ENCODE measurements at regions not wholly inside any gene's neighbourhood (a gene's known extent, or its start where the extent isn't known, plus 50 kb on each side); places are given as distances from the start of the nearest gene placed in this dataset.

DNA sequence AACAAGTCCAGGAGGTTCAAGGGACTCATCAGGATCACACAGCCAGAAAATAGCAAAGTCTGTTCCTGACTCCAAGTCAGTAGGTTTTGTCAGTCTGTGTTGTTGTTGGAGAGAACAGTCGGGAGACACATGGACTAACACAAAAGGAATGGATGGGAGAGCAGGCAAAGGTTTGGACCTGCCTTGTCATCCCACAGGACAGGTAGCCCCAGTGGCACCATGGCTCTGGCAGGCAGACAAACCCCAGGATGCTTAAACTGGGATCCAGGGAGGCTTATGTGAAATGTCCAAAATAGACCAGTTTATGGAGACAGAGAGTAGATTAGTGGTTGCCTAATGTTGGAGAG, 201.6 kb upstream of the NAV2 start:
- TF ChIP-seq, protein P1, sequence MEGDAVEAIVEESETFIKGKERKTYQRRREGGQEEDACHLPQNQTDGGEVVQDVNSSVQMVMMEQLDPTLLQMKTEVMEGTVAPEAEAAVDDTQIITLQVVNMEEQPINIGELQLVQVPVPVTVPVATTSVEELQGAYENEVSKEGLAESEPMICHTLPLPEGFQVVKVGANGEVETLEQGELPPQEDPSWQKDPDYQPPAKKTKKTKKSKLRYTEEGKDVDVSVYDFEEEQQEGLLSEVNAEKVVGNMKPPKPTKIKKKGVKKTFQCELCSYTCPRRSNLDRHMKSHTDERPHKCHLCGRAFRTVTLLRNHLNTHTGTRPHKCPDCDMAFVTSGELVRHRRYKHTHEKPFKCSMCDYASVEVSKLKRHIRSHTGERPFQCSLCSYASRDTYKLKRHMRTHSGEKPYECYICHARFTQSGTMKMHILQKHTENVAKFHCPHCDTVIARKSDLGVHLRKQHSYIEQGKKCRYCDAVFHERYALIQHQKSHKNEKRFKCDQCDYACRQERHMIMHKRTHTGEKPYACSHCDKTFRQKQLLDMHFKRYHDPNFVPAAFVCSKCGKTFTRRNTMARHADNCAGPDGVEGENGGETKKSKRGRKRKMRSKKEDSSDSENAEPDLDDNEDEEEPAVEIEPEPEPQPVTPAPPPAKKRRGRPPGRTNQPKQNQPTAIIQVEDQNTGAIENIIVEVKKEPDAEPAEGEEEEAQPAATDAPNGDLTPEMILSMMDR (conservative IDR thresholded peaks at IDR 0.05; ENCODE audit: low read depth), result no peak
- DNase-seq (ENCODE audit: low spot score), result no peak
- POLR2A ChIA-PET (ENCODE audit: low non-redundant PET), result no interaction called here
- CTCF ChIA-PET, result no interaction called here
- no peak overlapping the region for H3K27ac ChIP-seq

GRCh38 chr11:19510468-19510867, 202.2 kb upstream of the NAV2 start:
- POLR2A ChIA-PET (ENCODE audit: low non-redundant PET), result no interaction called here
- CTCF ChIA-PET, result no interaction called here
- DNase-seq (ENCODE audit: low spot score), result no peak
- H3K27ac ChIP-seq, result no peak overlapping the region
- TF ChIP-seq, protein P1 (conservative IDR thresholded peaks at IDR 0.05; ENCODE audit: low read depth), result no peak

GRCh38 chr11:19509215-19509614, 203.4 kb upstream of the NAV2 start:
- H3K27ac ChIP-seq, result no peak overlapping the region
- ChIA-PET CTCF (no interaction called here), POLR2A (ENCODE audit: low non-redundant PET) (no interaction called here)
- DNase-seq (ENCODE audit: low spot score), result no peak
- TF ChIP-seq, protein P1 (conservative IDR thresholded peaks at IDR 0.05; ENCODE audit: low read depth), result no peak

DNA sequence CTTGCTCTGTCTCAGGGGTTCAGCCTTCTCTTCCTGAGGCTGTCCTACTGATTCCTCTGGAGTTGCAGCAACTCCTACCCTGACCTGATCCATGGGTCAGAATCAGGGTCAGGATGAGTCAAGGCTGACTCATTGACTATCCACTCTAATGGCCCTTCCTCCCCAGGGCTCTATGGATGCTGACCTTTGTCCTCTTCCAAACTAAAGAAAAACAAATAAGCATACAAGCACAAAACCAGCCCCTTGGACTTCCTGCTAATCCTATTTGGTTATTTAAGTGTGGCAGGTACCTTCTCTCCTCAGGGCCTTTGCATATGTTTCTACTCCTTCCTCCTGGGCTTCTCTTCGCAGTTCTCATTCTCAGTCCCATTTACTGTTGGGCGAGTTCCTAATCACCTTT, 204.5 kb upstream of the NAV2 start:
- ChIA-PET CTCF (no interaction called here), POLR2A (ENCODE audit: low non-redundant PET) (no interaction called here)
- TF ChIP-seq, protein P1 (conservative IDR thresholded peaks at IDR 0.05; ENCODE audit: low read depth), result no peak
- H3K27ac ChIP-seq, result no peak overlapping the region
- DNase-seq (ENCODE audit: low spot score), result peak; percentile 44

DNA sequence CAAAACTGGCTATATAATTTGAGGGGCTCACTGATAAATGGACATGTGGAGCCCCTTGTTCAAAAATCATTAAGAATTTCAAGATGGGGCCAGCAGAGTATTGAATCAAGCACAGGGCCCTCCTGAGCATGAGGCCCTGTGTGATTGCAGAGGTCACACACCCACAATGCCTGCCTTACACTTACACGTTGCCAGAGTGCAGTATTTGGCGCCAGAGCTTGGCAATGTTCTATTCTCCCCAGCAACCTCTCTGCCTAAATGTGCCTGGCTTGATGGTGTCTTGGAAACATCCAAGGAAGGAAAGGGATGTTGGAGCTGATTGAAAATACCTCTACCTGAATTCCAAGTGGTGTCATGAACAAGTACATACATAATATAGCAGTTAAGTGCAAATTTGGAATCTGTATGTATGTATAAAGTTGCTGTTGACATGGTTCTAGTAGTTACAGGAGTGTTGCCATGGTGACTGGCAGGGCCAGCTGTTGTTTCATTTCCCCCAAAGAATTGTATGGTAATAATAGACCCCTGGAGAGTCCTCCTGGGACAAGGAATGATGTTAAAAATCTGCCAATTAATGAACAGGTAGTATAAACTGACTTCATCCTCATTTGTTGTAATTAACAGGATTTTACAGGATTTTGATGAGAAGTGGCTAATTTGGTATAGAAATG, 205.7 kb upstream of the NAV2 start:
- no peak for DNase-seq (ENCODE audit: low spot score)
- ChIA-PET CTCF (interaction anchor here (0.6 kb wide), 1 partner anchor 108 kb away, joined by 3 read pairs; no protein-coding TSS in a partner anchor), POLR2A (ENCODE audit: low non-redundant PET) (no interaction called here)
- H3K27ac ChIP-seq, result no peak overlapping the region
- TF ChIP-seq, protein P1 (conservative IDR thresholded peaks at IDR 0.05; ENCODE audit: low read depth), result no peak

- no peak overlapping the region for H3K27ac ChIP-seq
- TF ChIP-seq, protein P1 (conservative IDR thresholded peaks at IDR 0.05; ENCODE audit: low read depth), result no peak
- no peak for DNase-seq (ENCODE audit: low spot score)
- CTCF ChIA-PET, result interaction anchor here (0.8 kb wide), 1 partner anchor 176 kb away, joined by 3 read pairs; no protein-coding TSS in a partner anchor
- POLR2A ChIA-PET (ENCODE audit: low non-redundant PET), result no interaction called here
Observed at GRCh38 chr11:19502691-19503253, 209.9 kb upstream of the NAV2 start.
